ENCODE measurements at regions not wholly inside any gene's neighbourhood (a gene's known extent, or its start where the extent isn't known, plus 50 kb on each side); places are given as distances from the start of the nearest gene placed in this dataset.

DNA sequence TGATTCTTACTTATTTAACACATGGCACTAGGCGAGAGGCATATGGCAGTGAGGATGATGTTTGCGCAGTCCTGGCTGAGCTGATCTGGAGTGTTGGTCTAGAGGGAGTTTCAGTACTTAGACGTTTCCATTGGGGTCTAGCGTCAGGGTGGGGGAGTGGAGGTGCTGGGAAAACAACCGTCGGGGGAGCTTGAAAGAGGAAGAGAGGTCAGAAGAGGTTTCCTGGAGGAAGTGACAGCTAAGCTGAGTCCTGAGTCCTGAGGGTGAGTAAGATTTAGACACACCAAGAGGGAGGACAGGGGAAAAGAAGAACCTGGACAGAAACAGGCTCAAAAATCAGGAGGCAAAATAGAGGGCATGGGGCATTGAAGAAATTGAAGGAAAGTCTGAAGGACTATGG, 81.4 kb downstream of the ALOX5AP start:
- no peak for DNase-seq (ENCODE audit: low spot score in 2 of 2)
- no peak overlapping the region for H3K4me3 ChIP-seq
- intact Hi-C loops (cut with DNase I), result loop anchor here (5.0 kb wide), 1 partner anchor 349 kb away; the partner anchor contains the start of gene HMGB1

DNA sequence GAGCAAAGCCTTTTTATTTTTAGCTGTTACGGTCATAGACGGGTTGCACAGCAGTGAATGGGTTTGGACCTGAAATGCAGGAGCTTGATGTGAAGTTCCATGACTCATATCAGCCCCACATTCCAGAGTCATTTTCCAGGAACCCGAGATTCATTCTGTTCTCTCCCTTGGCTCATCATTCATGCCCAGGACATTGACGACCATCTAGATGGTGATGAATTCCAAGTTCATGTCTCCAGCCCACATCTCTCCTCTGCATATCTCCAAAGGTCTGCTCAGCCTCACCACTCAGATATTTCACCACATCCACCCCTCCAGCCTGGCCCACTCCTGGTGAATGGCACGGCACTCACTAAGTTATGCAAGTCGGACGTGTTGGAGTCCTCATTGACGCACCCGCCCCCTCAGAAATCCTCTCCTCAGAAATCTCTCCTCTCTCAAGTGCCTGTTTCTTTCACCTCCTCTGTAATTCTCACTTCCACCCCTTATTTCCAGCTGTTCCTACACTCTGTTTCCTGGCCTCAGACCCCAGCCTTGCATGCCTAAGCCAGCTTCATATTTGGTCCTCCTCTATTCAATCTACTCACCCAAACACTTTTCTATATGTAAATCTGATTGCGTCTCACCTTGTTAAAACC, 83.1 kb downstream of the ALOX5AP start:
- intact Hi-C loops (cut with DNase I), result loop anchor here (5.0 kb wide), 1 partner anchor 351 kb away; the partner anchor contains the start of gene HMGB1
- no peak overlapping the region for H3K27ac ChIP-seq
- TF ChIP-seq, protein P1, sequence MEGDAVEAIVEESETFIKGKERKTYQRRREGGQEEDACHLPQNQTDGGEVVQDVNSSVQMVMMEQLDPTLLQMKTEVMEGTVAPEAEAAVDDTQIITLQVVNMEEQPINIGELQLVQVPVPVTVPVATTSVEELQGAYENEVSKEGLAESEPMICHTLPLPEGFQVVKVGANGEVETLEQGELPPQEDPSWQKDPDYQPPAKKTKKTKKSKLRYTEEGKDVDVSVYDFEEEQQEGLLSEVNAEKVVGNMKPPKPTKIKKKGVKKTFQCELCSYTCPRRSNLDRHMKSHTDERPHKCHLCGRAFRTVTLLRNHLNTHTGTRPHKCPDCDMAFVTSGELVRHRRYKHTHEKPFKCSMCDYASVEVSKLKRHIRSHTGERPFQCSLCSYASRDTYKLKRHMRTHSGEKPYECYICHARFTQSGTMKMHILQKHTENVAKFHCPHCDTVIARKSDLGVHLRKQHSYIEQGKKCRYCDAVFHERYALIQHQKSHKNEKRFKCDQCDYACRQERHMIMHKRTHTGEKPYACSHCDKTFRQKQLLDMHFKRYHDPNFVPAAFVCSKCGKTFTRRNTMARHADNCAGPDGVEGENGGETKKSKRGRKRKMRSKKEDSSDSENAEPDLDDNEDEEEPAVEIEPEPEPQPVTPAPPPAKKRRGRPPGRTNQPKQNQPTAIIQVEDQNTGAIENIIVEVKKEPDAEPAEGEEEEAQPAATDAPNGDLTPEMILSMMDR (IDR thresholded peaks at IDR 0.05), result no peak
- H3K27me3 ChIP-seq, result no peaks in the 10 kb centered on the region
- H3K4me3 ChIP-seq, result no peak overlapping the region
- no peaks in the 10 kb centered on the region for H3K4me1 ChIP-seq
- peak in 1 of 2 donors; percentile 70 for DNase-seq (ENCODE audit: low spot score in 2 of 2)
- H3K36me3 ChIP-seq, result no peaks in the 10 kb centered on the region
- no peaks in the 10 kb centered on the region for H3K9me3 ChIP-seq

More for the DNA sequence above, 81.4 kb downstream of the ALOX5AP start:
- H3K9me3 ChIP-seq, result no peaks in the 10 kb centered on the region
- no peak overlapping the region for H3K27ac ChIP-seq
- no peaks in the 10 kb centered on the region for H3K4me1 ChIP-seq
- no peaks in the 10 kb centered on the region for H3K36me3 ChIP-seq
- TF ChIP-seq, protein P1 (IDR thresholded peaks at IDR 0.05), result no peak
- H3K27me3 ChIP-seq, result no peaks in the 10 kb centered on the region

DNA sequence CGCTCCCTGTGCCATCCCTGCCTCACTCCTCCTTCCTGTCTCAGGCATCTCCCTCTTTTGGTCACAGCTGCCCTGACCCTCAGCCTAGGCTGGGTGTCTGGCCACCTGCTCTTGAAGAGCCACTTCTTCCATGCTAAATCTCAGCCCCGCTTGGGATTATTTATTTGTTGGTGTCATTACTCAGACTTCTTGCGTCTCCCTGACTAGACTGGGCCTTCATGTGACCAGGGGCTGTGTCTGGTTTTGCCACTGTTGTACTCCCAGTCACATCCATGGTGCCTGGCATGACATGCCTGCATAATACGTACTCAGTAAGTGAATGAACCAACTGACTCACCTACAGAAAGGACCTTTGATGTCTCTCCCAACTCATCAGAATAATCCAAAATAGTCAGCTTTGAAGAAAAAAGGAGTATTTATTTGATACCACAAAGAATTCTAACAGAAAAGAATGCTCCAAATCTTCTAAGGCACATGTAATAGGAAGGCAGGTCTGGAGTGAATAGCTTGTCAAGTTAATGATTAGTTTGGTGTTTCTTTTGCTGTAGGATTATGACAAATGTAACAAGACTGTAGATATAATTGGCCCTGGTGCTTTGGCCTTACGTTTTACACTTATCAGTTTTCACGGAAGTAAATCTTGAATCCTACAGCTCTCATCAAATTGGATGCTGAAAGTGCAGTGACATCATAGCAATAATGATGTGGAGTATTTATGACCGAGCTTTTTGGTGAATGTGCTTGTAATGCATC, 84.0 kb downstream of the ALOX5AP start:
- H3K36me3 ChIP-seq, result no peaks in the 10 kb centered on the region
- H3K27me3 ChIP-seq, result no peaks in the 10 kb centered on the region
- no peaks in the 10 kb centered on the region for H3K9me3 ChIP-seq
- no peak overlapping the region for H3K4me3 ChIP-seq
- no peak overlapping the region for H3K27ac ChIP-seq
- TF ChIP-seq, protein P1 (IDR thresholded peaks at IDR 0.05), result no peak
- no peak for DNase-seq (ENCODE audit: low spot score in 2 of 2)
- intact Hi-C loops (cut with DNase I), result loop anchor here (5.0 kb wide), 1 partner anchor 352 kb away; the partner anchor contains the start of gene HMGB1
- H3K4me1 ChIP-seq, result no peaks in the 10 kb centered on the region

DNA sequence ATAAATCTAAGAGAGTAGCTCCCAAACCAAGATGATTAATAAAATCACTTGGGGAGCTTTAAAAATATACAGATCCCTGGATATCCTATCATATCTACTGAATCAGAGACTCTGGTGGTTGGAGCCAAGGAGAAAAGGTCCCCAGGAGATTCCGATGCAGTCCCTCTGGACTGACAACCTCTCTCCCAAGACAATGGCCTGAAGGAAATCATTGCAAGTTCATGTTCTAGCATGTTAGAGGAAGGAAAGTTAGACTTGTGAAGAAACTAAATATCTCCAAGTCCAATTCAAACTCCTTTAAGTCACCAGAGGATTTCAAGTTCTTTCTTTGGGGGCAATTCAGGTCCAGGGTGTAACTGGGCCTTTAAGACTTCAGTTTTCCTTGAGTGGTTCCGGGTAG, 84.7 kb upstream of the MEDAG start:
- TF ChIP-seq, protein P1 (IDR thresholded peaks at IDR 0.05), result no peak
- no peak overlapping the region for H3K4me3 ChIP-seq
- intact Hi-C loops (cut with DNase I), result no loop called here

DNA sequence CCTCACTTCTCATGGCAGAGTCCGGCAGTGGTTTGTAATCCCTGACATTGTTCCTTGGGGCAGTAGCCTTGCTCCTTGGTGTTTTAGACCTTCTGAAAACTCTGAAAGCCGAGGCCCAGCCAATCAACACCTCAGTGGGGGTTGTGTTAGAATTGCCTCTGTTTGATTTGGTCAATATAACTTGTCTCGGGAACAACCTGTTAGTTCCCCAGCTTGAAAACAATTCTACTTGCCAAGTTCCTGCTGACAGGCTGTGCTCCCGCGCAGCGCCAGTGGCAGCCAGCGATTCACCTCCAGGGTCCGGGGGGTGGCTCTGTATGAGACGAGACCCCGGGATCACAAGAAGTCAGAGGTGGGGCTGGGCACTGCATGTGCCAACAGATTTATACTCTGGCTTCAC, 81.4 kb upstream of the MEDAG start:
- DNase-seq (ENCODE audit: low spot score in 2 of 2), result no peak
- H3K27me3 ChIP-seq, result no peaks in the 10 kb centered on the region
- no peaks in the 10 kb centered on the region for H3K36me3 ChIP-seq
- H3K27ac ChIP-seq, result no peak overlapping the region
- TF ChIP-seq, protein P1 (IDR thresholded peaks at IDR 0.05), result no peak
- no peaks in the 10 kb centered on the region for H3K9me3 ChIP-seq
- no peaks in the 10 kb centered on the region for H3K4me1 ChIP-seq
- H3K4me3 ChIP-seq, result no peak overlapping the region
- intact Hi-C loops (cut with DNase I), result no loop called here

More for the DNA sequence above, 84.7 kb upstream of the MEDAG start:
- no peaks in the 10 kb centered on the region for H3K4me1 ChIP-seq
- no peaks in the 10 kb centered on the region for H3K36me3 ChIP-seq
- no peak overlapping the region for H3K27ac ChIP-seq
- H3K9me3 ChIP-seq, result no peaks in the 10 kb centered on the region
- H3K27me3 ChIP-seq, result no peaks in the 10 kb centered on the region
- no peak for DNase-seq (ENCODE audit: low spot score in 2 of 2)

All from ascending aorta (tissue), 2 donors.